Suppressor macrophage treated with lipopolysaccharide for 4 hours (primary cell): ENCODE measurements at regions not wholly inside any gene's neighbourhood (a gene's known extent, or its start where the extent isn't known, plus 50 kb on each side); places are given as distances from the start of the nearest gene placed in this dataset.

Experiments
- DNase-seq: peaks from one replicate; pipeline ENCODE4 v3.0.0-alpha.2; 2020

DNA sequence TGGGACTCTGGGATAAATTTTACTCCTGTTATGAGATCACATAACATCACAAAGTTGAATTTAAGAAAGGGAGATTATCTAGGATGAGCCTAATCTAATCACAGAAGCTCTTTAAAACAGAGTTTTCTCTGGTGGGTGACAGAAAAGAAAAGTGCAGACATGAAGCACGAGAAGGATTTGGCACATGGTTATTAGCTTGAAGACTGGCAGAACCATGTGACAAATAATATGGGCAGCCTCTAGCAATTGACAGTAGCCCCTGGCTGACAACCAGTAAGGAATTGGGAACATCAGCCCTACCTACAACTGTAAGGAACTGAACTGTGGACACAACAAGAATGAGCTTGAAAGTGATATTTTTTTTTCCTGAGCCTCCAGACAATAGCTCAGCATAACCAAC is 243.1 kb downstream of the HTR1A start:
- DNase-seq: no peak

DNA sequence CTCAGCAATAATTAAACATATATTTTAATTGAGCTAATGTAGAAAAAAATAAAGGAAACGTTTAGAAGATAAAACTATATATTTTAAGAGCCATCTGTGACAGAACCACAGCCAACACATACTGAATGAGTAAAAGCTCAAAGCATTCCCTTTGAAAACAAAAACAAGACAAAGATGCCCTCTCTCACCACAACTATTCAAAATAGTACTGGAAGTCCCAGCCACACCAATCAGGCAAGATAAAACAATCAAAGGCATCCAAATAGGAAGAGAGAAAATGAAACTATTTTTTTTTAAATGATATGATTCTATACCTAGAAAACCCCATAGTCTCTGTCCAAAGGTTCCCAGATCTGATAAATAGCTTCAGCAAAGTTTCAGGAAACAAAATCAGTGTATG is 262.0 kb downstream of the HTR1A start:
- DNase-seq: no peak

DNA sequence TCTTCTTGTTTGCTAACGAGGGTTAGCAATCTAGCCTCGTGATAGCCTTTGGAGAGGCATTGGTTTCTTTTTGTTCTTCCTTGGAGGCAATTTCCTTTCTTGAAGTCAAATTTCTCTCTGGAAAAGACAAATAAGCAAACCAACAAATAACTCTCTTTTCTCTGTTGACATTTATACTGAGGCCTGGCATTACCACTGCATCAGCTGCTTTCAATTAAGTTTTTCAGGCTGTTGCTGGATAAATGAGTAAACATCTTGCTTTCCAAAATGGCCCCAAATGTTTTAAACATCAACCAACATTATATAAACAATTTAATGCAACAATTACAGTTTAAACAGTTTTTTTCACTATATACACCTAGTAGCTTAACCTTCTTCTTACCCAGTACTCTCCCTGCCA is 264.4 kb downstream of the HTR1A start:
- no peak for DNase-seq

GRCh38 chr5:63690546-63690945 is 271.7 kb downstream of the HTR1A start:
- no peak for DNase-seq

DNA sequence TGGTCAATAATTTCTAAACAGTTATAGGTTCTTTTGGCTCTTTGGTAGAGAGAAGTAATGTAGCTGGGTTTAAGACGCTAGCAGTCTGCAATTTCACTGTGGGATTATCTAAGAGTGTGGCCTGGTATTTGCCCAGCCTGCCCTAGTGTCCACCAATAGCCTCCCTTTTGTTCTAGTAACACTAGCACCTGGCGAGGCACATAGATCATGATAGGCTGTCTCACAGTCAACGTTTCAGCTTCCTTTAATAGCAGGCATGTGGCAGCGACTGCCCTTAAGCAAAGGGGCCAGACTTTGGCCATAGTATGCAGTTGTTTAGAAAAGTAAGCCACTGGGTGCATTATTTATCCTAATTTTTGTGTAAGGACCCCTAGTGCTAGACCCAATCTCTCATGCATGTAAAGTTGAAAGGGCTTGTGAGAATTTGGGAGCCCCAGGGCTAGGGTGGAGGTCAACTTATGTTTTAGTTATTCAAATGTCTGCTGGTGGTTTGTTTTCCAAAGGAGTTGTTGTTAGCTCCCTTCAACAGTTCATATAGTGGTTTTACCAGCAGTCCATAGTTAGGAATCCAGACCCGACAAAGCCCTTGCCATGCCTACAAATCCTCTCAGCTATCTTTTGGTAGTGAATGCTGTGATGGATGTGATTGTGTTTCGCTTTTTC is 274.3 kb downstream of the HTR1A start:
- DNase-seq: no peak

DNA sequence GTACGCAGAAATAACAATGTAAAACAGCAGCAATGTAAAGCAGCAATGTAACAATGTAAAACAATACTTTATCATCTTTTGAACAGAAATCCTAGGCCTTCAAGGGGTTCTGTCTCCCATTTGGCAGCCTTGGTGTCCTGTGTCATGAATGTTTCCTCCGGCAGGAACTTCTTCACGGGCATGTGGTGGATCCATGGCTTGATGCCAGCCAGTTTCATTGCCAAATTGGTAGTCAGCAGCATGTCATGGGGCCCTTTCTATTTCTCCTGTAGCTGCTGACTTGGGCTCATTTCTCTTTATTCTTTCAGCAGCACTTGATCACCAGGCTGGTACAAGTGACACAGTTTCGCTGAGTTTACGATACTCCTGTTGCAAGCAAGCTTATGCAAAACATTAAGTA is 275.3 kb downstream of the HTR1A start:
- no peak for DNase-seq

DNA sequence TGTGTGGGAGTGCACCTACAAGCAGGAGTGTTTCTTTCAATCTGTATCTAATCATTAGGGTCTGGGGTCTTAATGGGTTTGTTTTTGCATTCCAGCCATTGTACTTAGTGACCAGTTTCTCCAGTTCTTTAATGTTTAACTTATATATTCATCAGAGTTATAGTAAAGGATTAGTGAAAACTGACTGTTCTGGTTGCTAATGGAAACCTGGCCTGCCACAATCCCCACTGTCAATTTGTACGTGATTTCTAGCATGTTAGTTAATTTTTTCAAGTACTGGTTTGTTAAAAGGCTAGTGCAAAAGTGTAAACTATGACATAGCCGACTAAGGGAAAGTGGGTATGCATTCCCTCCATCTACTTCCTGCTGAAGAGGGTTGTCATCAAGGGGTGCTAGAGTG is 276.1 kb downstream of the HTR1A start:
- DNase-seq: no peak

GRCh38 chr5:63685454-63685853 is 276.8 kb downstream of the HTR1A start:
- no peak for DNase-seq

DNA sequence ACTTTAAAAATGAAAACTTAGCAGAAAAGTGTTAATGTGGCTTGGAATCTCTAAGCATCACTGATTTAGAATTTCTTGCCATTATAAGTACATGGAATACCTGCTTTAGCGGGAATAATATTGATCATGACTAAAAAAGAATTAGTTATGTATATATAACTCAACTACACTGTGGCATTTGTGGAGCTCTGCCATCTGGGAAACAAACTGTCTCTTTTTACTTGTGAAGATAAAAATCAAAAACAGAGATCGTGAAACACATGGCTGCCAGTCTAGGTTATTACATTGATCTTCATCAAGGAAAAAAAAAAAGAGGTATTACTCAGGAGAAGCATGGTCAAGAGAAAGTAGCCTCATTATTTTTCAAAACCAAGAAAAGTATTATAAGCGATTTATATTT is 287.4 kb downstream of the HTR1A start:
- no peak for DNase-seq

GRCh38 chr5:63655043-63655442 is 307.2 kb downstream of the HTR1A start:
- DNase-seq: no peak

DNA sequence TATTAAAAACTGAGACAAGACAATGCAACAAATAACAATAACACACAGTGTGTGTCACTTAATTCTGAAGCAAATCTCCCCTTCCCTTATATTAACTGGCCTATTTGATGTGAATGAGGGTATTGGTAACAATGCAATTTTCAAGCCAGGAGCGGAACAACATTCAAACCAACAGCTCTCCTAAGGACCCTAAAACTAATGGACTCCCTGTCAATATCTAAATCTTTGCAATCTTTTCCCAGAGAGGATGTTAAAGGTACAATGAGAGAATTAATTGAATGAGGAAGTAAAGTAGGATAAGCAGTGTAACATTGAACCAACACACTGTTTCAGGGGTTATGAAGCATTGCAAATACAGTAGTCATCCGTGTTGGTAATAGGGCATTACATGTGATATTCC is 311.7 kb downstream of the HTR1A start:
- DNase-seq: no peak

GRCh38 chr5:63648376-63648775 is 313.9 kb downstream of the HTR1A start:
- no peak for DNase-seq

- DNase-seq: no peak
Observed at GRCh38 chr5:63629951-63630630, 332.2 kb downstream of the HTR1A start.

GRCh38 chr5:63613442-63613841 is 348.8 kb downstream of the HTR1A start:
- no peak for DNase-seq

DNA sequence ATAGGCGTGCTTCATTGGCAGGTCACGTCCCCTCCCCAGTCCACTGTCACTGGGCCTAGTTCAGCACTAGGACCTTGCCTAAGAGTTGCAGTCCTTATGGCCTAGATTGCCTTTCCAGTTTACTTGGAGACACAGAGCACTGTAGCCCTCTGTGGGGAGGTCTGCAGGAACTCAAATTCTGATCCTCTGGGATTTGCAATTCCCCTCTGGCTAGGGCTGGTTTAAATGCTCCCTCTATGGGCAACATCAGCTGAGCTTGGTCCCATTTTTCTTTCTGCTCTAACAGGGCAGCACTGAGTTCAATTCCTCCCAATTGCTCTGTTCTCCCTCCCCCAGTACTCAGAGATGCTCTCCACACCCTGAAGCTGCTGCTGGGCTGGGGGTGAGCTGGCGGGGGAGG is 358.2 kb downstream of the HTR1A start:
- no peak for DNase-seq

GRCh38 chr5:63602971-63603370 is 359.3 kb downstream of the HTR1A start:
- DNase-seq: no peak

DNA sequence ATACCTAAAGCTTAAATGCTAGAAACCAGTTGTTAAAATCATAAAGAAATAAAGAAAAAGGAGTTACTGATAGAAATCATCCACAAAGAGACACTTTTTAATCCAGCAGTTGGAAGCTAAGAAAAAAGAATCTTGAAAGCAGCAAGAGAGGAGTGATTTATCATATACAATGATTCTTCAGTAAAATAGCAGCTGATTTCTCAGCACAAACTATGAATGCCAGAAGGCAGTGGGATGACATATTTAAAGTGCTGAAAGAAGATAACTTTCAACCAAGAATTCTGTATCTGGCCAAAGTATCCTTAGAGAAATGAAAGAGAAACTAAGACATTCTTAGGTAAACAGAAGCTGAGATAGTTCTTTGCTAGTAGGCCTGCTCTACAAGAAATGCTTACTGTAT is 366.0 kb downstream of the HTR1A start:
- no peak for DNase-seq

GRCh38 chr5:63573380-63573779 is 388.9 kb downstream of the HTR1A start:
- DNase-seq: no peak

DNA sequence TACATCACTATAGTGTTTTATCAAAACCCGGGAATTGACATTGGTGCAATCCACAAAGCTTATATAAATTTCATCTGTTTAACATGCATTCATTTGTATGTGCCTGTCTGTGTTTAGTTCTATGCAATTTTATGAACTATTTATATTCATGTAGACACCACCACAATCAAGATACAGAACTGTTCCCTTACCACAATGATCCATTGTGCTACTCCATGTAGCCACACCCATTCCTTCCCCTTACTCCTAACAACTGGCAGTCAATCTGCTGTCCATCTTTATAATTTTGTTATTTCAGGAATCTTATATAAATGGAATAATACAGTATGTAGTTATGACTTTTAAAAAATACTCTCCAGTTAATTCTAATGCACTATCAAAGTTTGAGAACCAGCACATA is 389.5 kb downstream of the HTR1A start:
- no peak for DNase-seq

DNA sequence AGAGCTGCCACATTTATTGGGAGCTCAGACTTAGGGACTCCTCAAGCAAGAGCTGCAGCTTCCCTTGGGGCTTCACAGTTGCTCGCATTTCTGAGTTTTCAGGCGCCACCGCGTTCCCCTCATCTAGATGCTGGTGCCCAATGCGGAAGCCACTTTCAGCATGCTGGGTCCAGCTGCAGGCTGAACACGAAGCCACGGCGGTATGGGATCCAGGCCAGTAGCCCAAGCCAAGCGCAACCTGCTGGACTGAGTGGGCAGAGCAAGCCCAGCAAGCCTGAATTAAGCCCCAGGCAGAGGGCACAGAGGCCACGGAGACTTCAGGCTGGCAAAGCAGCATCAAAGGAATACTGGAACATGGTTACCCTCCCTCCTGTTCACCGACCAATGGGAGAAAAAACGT is 391.5 kb downstream of the HTR1A start:
- DNase-seq: no peak

DNA sequence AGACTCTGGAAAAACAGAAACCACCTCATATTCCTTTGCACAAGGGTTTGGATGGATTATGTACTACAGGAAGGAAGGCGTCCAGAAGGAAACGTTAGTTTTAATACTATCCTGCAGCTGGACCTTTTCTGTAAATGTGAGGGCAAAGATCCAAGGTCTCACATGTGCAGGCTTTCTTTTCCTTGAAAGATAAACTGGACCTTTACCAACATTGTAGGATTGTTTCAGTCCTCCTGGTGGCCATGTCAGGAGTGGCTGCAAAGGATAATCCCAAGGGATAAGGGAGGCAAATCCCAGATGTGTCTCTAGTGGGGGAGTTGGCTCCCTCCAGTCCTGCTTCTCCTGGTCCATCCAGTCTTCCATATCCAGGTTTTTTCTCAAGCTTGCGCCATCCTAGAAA is 397.5 kb downstream of the HTR1A start:
- DNase-seq: no peak

DNA sequence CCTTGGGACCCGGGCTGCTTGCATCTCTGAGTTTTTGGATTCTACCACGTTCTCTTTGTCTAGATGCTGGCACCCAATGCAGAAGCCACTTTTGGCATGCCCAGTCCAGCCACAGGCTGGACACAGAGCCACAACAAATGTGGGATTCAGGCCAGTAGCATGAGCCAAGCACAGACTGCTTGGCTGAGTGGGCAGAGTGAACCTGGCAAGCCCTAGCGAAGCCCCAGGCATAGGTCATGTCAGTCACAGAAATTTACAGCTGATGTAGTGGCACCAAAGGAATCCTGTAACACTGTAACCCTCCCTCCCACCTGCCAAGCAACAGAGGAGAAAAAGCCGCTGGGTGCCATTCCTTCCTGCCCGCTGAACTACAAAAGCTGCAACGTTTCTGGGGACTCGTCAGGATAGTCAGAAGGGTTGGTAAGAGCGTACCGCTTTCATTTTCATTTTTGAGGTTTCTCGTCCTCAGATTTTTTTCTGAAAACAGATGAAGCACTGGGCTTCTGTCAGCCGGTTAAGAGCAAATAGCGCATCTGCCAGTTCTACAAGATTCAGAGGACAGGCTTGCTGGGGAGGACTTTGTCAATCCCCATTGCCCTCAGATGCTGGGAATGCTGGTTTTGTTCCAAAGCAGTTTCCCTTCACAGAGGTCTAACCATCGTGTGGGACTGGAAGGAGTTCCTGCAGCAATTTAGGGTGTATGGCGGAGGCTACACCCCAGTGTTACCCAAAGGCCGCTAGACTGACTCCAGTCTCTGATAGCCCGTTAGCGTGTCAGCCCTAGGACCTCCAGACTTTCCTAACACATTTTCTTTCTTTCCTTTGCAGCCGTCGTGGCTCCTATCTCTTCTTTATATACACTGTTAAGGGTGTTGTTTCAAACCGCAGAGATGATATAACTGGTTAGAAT is 399.0 kb downstream of the HTR1A start:
- DNase-seq: no peak

DNA sequence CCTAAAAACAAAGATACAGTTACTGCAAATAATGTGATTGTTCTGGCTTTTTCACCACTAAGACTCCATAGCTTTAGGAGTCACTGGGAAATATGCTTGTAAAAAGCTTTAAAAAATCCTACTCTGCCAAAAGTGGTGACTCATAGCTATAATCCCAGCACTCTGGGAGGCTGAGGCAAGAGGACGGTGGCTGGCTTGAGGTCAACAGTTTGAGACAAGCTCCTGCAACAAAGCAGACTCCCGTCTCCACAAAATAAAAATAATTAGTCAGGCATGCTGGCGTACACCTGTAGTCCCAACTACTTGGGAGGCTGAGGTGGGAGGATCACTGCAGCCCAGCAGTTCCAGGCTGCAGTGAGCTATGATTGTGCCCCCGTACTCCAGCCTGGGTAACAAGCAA is 406.4 kb downstream of the HTR1A start:
- DNase-seq: no peak

GRCh38 chr5:63554191-63554590 is 408.1 kb downstream of the HTR1A start:
- no peak for DNase-seq
